HG03565 (cell line): ENCODE measurements at regions not wholly inside any gene's neighbourhood (a gene's known extent, or its start where the extent isn't known, plus 50 kb on each side); places are given as distances from the start of the nearest gene placed in this dataset.

Experiments
- ATAC-seq: cut with Tn5 transposase; IDR thresholded peaks from one replicate; pipeline ENCODE4 v1.9.1; 2021; ENCODE audit warnings: mild to moderate bottlenecking, moderate library complexity; ENCODE audit not compliant: unreplicated experiment

- no peak for ATAC-seq
Observed at GRCh38 chr14:47772652-47773051, 97.2 kb upstream of the MDGA2 start.

DNA sequence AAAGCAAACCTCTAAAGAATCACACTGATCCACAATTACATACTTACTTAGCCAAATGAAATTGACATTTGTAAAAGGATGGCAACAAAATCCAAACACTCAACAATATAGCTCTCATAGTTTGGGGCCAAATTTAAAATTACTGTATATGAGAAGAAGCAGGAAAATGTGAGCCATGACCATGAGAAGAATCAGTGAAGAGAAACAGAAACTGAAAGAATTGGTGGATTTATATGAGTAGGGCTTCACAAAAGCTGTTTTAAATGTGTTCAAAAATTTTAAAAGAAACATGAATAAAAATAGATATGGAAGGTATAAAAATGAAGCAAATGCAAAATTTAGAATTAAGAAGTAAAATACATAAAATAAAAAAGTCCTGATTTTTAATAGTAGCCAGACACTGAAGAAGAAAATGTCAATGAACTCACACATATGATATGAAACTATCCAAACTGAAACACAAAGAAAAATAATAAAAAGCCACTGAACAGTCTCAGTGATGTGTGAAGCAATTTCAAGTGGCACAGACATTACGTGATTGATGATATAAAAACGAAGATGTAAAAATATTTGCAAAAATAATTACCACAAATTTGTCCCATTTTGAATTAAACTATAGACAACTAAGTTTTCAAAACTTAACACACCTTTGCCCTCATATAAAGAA lies 87.9 kb upstream of the MDGA2 start:
- ATAC-seq, result no peak

GRCh38 chr14:47746986-47747385 lies 71.6 kb upstream of the MDGA2 start:
- no peak for ATAC-seq

DNA sequence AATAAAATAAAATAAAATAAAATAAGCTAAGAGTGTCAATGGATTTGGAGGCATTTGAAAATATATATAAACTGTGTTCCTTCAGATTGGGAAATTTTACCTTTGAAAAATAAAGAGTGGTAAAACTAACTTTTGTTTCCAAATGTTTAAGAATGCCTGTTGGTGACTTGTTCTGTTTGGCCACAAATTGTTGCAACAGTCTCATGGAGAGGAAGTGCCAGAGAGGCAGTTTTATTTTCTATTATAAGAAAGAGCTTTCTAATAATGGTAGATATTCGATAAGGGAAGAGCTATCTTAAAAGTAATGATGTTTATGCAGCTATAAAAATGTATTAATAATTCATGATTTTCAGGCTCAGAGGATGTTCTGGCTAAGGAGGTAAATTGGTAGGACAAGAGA lies 68.8 kb upstream of the MDGA2 start:
- no peak for ATAC-seq

DNA sequence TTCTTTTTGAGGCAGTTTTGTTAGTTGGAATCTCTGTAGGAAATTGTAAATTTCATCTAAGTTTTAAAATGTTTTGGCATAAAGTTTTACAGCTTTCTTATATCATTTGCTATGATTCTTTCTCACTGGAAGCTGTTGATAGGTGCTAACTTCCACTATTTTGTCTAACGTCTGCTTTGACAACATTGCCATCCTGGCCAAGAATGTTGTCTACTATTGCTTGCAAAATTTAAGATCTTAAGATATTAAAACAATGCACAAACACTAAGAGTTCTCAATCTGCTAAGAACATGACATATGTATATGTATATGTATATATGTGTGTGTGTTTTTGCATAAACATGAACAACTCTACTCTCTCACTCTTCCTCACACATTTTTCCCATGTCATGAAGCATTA lies 64.1 kb upstream of the MDGA2 start:
- no peak for ATAC-seq

DNA sequence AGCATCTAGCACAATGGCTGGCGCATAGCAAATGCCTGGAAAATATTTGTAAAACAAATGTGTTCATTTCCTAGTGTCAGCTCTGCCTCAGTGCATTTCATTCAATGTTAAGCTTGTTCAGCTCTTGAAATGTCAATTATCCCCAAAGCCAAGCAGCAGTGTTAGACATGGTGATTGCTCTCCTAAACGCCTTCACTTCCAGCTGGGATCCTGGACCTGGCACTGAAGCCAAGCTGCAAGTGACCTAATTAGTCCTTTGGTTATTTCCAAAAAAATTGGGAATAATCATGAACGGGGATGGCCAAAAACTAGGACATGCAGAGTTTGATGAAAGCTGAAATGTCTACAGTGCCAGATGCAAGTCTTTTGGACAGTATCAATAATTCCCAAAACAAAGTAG lies 54.9 kb upstream of the MDGA2 start:
- no peak for ATAC-seq
